ENCODE measurements at regions not wholly inside any gene's neighbourhood (a gene's known extent, or its start where the extent isn't known, plus 50 kb on each side); places are given as distances from the start of the nearest gene placed in this dataset.
"Not testable (repeated sequence)": the region's sequence is repeated elsewhere in the genome, so short reads cannot be mapped to it uniquely, and the experiment has no call there.

GRCh38 chr14:105925615-105926372 is 399.4 kb downstream of the TMEM121 start:
- TF ChIP-seq ZFX (IDR thresholded peaks at IDR 0.05; ENCODE audit: borderline replicate concordance) (no peak), CTCF (IDR thresholded peaks at IDR 0.05) (no peak)
- no peak overlapping the region for H3K27ac ChIP-seq

- TF ChIP-seq CTCF (IDR thresholded peaks at IDR 0.05) (no peak), ZFX (IDR thresholded peaks at IDR 0.05; ENCODE audit: borderline replicate concordance) (no peak)
- no peak overlapping the region for H3K27ac ChIP-seq
These were observed 400.2 kb downstream of the TMEM121 start for GRCh38 chr14:105926373-105927095.

- H3K27ac ChIP-seq, result no peak overlapping the region
- no peak for TF ChIP-seq CTCF (IDR thresholded peaks at IDR 0.05)
- TF ChIP-seq ZFX (IDR thresholded peaks at IDR 0.05; ENCODE audit: borderline replicate concordance), result no peak
These were observed 401.0 kb downstream of the TMEM121 start for GRCh38 chr14:105927096-105928060.

- H3K27ac ChIP-seq, result not testable (repeated sequence)
These were observed 402.1 kb downstream of the TMEM121 start for GRCh38 chr14:105928171-105929111.

GRCh38 chr14:105929327-105930081 is 403.1 kb downstream of the TMEM121 start:
- no peak for TF ChIP-seq ZFX (IDR thresholded peaks at IDR 0.05; ENCODE audit: borderline replicate concordance)
- no peak for TF ChIP-seq CTCF (IDR thresholded peaks at IDR 0.05)
- no peak overlapping the region for H3K27ac ChIP-seq

GRCh38 chr14:105930572-105930971 is 404.2 kb downstream of the TMEM121 start:
- no peak overlapping the region for H3K27ac ChIP-seq
- TF ChIP-seq CTCF (IDR thresholded peaks at IDR 0.05) (no peak), ZFX (IDR thresholded peaks at IDR 0.05; ENCODE audit: borderline replicate concordance) (no peak)

All from 22Rv1 (cell line).